Middle frontal gyrus (tissue), 1 donor: ENCODE measurements at regions not wholly inside any gene's neighbourhood (a gene's known extent, or its start where the extent isn't known, plus 50 kb on each side); places are given as distances from the start of the nearest gene placed in this dataset.
"Not testable (repeated sequence)": the region's sequence is repeated elsewhere in the genome, so short reads cannot be mapped to it uniquely, and the experiment has no call there.

Source experiments
- DNase-seq: peaks from one replicate; pipeline ENCODE4 v3.0.0-alpha.2; 2015; ENCODE audit warnings: low spot score; ENCODE audit errors: extremely low spot score

GRCh38 chr14:41297576-41298327, 308.9 kb upstream of the LRFN5 start:
- no peak for DNase-seq

GRCh38 chr14:41295734-41296133, 310.9 kb upstream of the LRFN5 start:
- no peak for DNase-seq

- DNase-seq: no peak
Measured at GRCh38 chr14:41289025-41289424, 317.7 kb upstream of the LRFN5 start.

GRCh38 chr14:41285186-41285748, 321.4 kb upstream of the LRFN5 start:
- DNase-seq: no peak

GRCh38 chr14:41280745-41281144, 325.9 kb upstream of the LRFN5 start:
- no peak for DNase-seq

GRCh38 chr14:41277450-41277849, 329.2 kb upstream of the LRFN5 start:
- DNase-seq: no peak

- DNase-seq: no peak
Measured at GRCh38 chr14:41257476-41257875, 349.2 kb upstream of the LRFN5 start.

GRCh38 chr14:41235466-41235865, 371.2 kb upstream of the LRFN5 start:
- DNase-seq: no peak

GRCh38 chr14:41230683-41231082, 376.0 kb upstream of the LRFN5 start:
- DNase-seq: no peak

- DNase-seq: no peak
Measured at GRCh38 chr14:41229824-41230223, 376.9 kb upstream of the LRFN5 start.

- no peak for DNase-seq
Measured at GRCh38 chr14:41225433-41225832, 381.2 kb upstream of the LRFN5 start.

GRCh38 chr14:41222581-41222980, 384.1 kb upstream of the LRFN5 start:
- DNase-seq: no peak

GRCh38 chr14:41214978-41215377, 391.7 kb upstream of the LRFN5 start:
- DNase-seq: not testable (repeated sequence)

GRCh38 chr14:41201696-41202095, 405.0 kb upstream of the LRFN5 start:
- no peak for DNase-seq

- no peak for DNase-seq
Measured at GRCh38 chr14:41187868-41188267, 418.8 kb upstream of the LRFN5 start.

GRCh38 chr14:41171045-41171444, 435.6 kb upstream of the LRFN5 start:
- no peak for DNase-seq

- DNase-seq: no peak
Measured at GRCh38 chr14:41167040-41167439, 439.6 kb upstream of the LRFN5 start.

GRCh38 chr14:41154143-41154807, 452.4 kb upstream of the LRFN5 start:
- DNase-seq: no peak

- DNase-seq: no peak
Measured at GRCh38 chr14:41146391-41146790, 460.3 kb upstream of the LRFN5 start.

- no peak for DNase-seq
Measured at GRCh38 chr14:41144370-41144769, 462.3 kb upstream of the LRFN5 start.

GRCh38 chr14:41137741-41138140, 468.9 kb upstream of the LRFN5 start:
- no peak for DNase-seq

GRCh38 chr14:41130274-41130673, 476.4 kb upstream of the LRFN5 start:
- DNase-seq: no peak

- no peak for DNase-seq
Measured at GRCh38 chr14:41120402-41120801, 486.3 kb upstream of the LRFN5 start.
